ENCODE measurements at regions not wholly inside any gene's neighbourhood (a gene's known extent, or its start where the extent isn't known, plus 50 kb on each side); places are given as distances from the start of the nearest gene placed in this dataset.
"Not testable (repeated sequence)": the region's sequence is repeated elsewhere in the genome, so short reads cannot be mapped to it uniquely, and the experiment has no call there.

- FAIRE-seq = no peak
These were observed 226.4 kb downstream of the S1PR1 start for GRCh38 chr1:101463195-101463594.

GRCh38 chr1:101465941-101466340 is 229.1 kb downstream of the S1PR1 start:
- FAIRE-seq (no peak), DNase-seq (ENCODE audit: insufficient read length, low spot score) (no peak)

More at GRCh38 chr1:101463195-101463594, 226.4 kb downstream of the S1PR1 start:
- no peak for DNase-seq (ENCODE audit: insufficient read length, low spot score)

DNA sequence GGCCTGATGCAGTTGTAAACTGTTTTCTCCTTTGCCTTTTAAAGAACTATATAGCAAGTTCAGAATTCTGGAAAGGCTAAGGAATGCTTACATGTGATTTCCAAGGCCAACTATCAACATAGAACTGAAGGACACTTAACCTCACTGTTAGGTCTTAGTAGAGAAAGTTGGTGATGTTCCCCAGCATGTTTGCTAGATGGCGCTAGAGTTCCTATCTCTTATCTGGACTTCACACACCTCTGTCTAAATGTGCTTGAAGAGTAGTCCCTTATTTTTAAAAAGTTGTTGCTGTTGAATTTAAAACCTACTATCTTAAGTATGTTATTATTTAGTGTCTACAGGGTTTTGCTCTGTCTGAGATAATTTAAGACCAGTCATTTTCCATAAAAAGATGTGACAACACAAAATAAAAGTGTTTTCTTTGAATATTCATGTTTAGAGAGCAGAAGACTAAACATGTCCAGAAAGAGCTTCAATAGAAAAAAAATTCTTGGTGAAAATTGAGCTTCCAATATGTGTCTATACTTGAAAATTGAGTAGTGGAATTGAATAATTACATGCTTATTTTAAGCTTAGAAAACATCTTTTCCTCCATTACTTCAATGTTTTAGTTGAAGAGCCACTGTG is 237.3 kb downstream of the S1PR1 start:
- FAIRE-seq = no peak
- no peak for DNase-seq (ENCODE audit: insufficient read length, low spot score)

DNA sequence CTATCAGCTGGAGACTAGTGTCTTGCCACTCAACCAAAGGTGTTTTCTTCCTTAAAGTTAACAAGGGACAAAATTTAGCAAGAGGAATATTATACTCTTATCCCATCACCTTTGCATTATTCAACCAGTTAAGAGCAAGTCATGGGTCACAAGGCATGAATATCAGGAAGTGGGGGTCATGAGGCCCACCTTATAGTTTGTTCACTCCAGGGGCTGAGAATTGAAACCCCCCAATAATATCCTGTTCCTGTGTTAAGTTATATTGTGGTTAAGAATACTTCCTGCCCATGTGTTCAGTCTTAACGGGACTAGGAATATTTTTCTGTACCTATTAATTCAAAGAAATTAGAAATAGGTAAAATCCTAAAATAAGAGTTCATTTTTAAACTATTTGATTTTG is 239.7 kb downstream of the S1PR1 start:
- FAIRE-seq = no peak
- no peak for DNase-seq (ENCODE audit: insufficient read length, low spot score)

- FAIRE-seq (no peak), DNase-seq (ENCODE audit: insufficient read length, low spot score) (no peak)
These were observed 243.1 kb downstream of the S1PR1 start for GRCh38 chr1:101479945-101480344.

DNA sequence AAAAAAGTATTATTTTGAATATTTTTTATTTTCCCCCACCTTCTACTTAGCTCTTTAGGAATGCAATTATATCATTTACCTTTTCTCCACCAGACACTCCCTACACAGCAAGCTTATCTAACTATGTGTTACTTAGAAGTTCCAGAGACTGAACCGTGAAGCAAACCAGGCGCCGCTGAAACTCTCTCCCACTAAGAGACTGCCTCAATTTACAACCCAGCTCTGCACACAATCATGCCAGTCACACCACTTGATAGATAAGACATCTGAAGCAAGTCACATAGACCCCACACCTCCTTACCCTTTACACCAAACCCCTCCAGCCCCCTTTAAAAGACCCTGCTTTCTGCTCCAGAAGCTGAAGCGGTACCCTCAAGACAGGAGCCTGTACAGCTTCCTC is 245.5 kb downstream of the S1PR1 start:
- DNase-seq (ENCODE audit: insufficient read length, low spot score) (no peak), FAIRE-seq (no peak)

DNA sequence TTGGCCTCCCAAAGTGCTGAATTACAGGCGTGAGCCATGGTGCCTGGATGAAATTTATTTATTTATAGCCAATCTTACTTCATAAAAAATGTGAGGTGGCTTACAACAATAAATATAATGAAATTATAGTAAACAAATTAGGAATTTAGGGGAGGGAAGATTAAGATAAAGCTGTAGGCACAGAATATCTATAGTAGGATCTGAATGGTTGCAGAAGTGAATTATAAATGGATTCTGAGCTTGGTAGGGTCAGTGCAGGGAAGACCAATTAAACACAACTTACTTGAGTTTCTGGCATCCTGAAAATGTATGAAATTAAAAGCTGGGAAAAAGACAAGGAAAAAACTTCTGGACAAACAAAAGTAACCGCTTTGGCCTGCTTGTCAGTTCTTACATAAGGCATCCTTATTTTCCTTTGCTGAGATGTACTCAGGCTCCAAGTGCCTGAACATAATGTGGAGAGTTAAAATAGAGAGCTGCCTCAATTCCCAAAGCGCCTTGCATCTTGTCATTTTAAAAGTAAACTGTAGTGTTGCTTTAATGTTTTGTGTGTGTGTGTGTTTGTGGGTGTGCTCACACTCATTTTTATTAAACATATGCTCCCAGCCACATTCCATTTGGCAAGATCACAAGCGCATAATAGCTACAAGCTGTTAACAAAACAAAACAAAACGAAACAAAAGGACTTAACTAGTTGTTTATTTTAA is 247.3 kb downstream of the S1PR1 start:
- no peak for DNase-seq (ENCODE audit: insufficient read length, low spot score)
- FAIRE-seq = no peak

DNA sequence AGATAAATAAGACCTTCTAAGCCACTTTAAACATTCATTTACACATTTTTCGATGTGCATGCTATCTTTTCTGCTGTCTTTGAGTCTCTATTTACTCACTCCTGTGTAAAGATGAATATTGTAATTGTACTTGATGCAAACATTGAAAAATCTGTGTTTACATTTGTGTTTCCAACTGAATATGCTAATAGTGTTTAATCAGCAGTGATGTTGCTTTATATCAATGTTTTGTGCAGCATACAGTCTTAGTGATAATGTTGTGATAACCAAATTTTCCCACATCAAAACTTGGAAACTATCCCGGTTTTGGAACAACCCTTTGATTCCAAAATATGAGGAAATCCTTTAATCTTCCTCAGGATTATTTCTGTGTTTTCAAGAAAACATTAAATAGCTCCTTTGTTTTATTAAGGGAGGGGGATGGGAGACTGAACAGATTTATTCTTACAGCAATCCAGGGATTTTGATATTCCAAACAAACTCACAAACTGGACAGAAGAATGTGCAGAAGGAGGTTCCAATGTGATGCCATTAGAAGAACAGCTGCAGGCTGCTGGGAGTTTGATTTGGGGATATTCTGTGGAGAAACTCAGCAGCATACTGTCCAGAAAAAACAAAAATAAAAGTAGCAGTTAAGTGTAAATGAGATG is 248.0 kb downstream of the S1PR1 start:
- FAIRE-seq (no peak), DNase-seq (ENCODE audit: insufficient read length, low spot score) (no peak)

- FAIRE-seq = no peak
- no peak for DNase-seq (ENCODE audit: insufficient read length, low spot score)
These were observed 248.9 kb downstream of the S1PR1 start for GRCh38 chr1:101485712-101486111.

GRCh38 chr1:101492144-101492543 is 255.3 kb downstream of the S1PR1 start:
- FAIRE-seq; DNase-seq (ENCODE audit: insufficient read length, low spot score): not testable (repeated sequence)

GRCh38 chr1:101493920-101494319 is 257.1 kb downstream of the S1PR1 start:
- not testable (repeated sequence) for FAIRE-seq; DNase-seq (ENCODE audit: insufficient read length, low spot score)

DNA sequence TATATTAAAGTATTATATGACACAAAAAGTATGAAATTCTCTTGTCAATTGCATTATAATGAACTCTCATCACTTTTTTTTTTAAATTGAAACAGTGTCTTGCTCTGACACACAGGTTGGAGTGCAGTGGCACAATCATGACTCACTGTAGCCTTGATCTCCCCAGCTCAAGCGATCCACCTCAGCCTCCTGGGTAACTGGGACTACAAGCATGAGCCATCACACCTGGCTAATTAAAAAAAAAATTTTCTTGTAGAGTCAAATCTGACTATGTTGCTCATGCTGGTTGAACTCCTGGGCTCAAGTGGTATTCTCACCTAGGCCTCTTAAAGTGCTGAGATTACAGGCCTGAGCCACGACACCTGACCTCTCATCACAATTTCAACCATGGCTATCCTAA is 259.3 kb downstream of the S1PR1 start:
- DNase-seq (ENCODE audit: insufficient read length, low spot score) (no peak), FAIRE-seq (no peak)

GRCh38 chr1:101497881-101498559 is 261.2 kb downstream of the S1PR1 start:
- DNase-seq (ENCODE audit: insufficient read length, low spot score) = no peak

GRCh38 chr1:101504106-101504505 is 267.3 kb downstream of the S1PR1 start:
- FAIRE-seq; DNase-seq (ENCODE audit: insufficient read length, low spot score): not testable (repeated sequence)

More at GRCh38 chr1:101497881-101498559, 261.2 kb downstream of the S1PR1 start:
- FAIRE-seq = no peak

GRCh38 chr1:101505240-101505639 is 268.4 kb downstream of the S1PR1 start:
- DNase-seq (ENCODE audit: insufficient read length, low spot score); FAIRE-seq: not testable (repeated sequence)

DNA sequence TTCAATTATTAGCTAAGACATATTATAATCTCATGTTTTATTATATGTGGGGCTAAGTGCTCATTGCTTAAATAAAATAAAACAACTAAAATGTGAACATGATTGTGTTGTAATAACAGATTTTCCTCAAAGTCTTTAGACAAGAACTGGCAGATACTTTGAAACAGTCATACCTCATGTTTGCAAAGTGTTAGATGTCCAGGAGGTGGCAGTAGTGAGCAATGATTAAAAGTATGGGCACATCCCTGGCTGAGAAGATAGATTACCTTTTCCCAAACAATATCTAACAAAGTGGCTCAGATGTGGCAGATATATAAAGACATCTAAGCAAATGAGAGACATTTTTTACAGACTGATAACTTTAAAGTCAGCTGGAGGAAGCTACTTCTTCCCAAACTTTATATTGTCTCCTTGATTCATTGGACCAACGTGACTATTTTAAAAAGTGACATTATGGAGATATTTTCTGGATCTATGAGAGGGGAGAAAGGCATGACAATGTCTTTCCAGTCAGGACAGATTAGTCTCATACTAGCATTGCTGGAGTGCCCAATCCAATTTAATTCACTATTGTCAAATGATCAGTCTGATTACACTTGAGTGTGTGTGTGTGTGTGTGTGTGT is 269.8 kb downstream of the S1PR1 start:
- FAIRE-seq (peak; percentile 84), DNase-seq (ENCODE audit: insufficient read length, low spot score) (peak; percentile 14)

GRCh38 chr1:101507547-101507971 is 270.7 kb downstream of the S1PR1 start:
- no peak for DNase-seq (ENCODE audit: insufficient read length, low spot score)
- FAIRE-seq = no peak

DNA sequence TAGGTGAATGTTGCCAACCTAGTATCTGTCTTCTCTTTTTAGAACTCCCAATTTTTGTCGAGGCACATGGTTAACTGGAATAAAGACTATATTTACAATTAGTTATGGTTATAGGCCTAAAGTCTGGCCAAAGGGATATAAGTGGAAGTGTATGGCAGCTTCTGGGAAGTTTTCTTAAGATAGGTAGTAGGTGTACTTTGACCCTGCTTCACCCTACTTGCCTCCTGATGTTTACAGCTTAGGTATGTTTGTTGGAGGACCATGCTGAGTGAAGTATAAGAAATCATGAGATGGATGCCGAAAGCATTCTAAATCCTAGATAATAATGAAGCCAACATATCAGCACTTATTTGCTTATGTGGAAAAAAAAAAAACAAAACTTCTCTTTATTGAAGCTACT is 272.1 kb downstream of the S1PR1 start:
- DNase-seq (ENCODE audit: insufficient read length, low spot score) (no peak), FAIRE-seq (no peak)

- FAIRE-seq (no peak), DNase-seq (ENCODE audit: insufficient read length, low spot score) (no peak)
These were observed 272.6 kb downstream of the S1PR1 start for GRCh38 chr1:101509370-101509769.

GRCh38 chr1:101511202-101511891 is 274.5 kb downstream of the S1PR1 start:
- no peak for DNase-seq (ENCODE audit: insufficient read length, low spot score)
- no peak for FAIRE-seq

All from GM19239 (cell line).